Right lobe of liver (tissue), 4 donors: ENCODE measurements at regions not wholly inside any gene's neighbourhood (a gene's known extent, or its start where the extent isn't known, plus 50 kb on each side); places are given as distances from the start of the nearest gene placed in this dataset.

Experiments used
- POLR2A ChIP-seq: fragments of 450-650 bp; IDR thresholded peaks from one replicate; pipeline ENCODE4 v1.6.1; 2017; ENCODE audit warnings: antibody characterized with exemption, mild to moderate bottlenecking
- TF ChIP-seq, protein P1 (sequence below), 4 donors: fragments of 200-600 bp in 3 of 4; fragments of 450-650 bp in 1 of 4; IDR thresholded peaks; one replicate each; pipeline versions ENCODE4 v1.5.1 to v1.8.0; 2016 to 2022; ENCODE audit warnings: antibody characterized with exemption in 4 of 4, mild to moderate bottlenecking in 2 of 4
- donor health status: DM: no; HTN: no; CAD: no.
- donor health status: DM: no; HTN: no; CAD: no.
- donor health status: DM: no; HTN: yes; CAD: no.

DNA sequence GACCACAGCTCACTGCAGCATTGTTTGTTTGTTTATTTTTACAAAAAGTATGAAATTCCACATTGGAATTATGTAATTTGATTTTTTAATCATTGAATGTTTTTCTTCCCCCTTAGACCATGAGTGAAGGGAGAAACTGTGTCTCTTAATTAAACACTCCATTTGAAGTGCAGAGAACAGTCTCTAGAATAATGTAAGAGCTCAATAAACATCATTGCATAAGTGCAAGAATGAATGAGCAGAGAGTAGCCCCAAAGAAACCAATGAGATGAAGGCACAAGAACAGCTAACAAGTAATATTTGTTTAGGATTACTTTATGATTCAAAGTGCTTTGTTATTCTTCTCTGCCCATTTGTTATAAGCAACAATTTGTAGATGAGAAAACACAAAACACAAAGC, 921.3 kb upstream of the LCORL start:
- TF ChIP-seq, protein P1, sequence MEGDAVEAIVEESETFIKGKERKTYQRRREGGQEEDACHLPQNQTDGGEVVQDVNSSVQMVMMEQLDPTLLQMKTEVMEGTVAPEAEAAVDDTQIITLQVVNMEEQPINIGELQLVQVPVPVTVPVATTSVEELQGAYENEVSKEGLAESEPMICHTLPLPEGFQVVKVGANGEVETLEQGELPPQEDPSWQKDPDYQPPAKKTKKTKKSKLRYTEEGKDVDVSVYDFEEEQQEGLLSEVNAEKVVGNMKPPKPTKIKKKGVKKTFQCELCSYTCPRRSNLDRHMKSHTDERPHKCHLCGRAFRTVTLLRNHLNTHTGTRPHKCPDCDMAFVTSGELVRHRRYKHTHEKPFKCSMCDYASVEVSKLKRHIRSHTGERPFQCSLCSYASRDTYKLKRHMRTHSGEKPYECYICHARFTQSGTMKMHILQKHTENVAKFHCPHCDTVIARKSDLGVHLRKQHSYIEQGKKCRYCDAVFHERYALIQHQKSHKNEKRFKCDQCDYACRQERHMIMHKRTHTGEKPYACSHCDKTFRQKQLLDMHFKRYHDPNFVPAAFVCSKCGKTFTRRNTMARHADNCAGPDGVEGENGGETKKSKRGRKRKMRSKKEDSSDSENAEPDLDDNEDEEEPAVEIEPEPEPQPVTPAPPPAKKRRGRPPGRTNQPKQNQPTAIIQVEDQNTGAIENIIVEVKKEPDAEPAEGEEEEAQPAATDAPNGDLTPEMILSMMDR (IDR thresholded peaks at IDR 0.05), result no peak
- TF ChIP-seq POLR2A, result no peak
